HG03457 (cell line): ENCODE measurements at regions not wholly inside any gene's neighbourhood (a gene's known extent, or its start where the extent isn't known, plus 50 kb on each side); places are given as distances from the start of the nearest gene placed in this dataset.
"Not testable (repeated sequence)": the region's sequence is repeated elsewhere in the genome, so short reads cannot be mapped to it uniquely, and the experiment has no call there.

ENCODE experiments used
- ATAC-seq: cut with Tn5 transposase; IDR thresholded peaks from one replicate; pipeline ENCODE4 v1.9.1; 2021; ENCODE audit warnings: moderate number of reproducible peaks; ENCODE audit not compliant: unreplicated experiment

DNA sequence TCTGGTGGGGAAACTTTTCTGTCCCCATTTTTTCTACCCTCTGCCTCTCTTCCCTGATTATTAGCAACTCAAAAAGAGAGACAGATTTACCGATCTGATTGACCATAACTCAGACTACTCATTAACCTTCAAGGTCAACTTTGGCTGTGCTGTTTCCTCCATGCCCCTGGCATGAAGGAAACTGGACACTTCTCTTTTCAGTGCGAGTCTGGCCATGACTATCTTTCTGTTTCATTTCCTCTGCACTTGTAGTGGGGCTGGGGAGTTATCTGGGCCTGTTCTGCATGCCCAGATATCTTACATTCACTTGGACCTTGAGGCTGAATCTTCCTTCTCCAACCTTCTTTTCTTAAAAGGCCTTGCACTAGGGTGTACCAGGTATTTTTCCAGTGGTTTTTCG lies 76.9 kb upstream of the SLCO2A1 start:
- ATAC-seq, result peak; percentile 91

GRCh38 chr3:134105876-134106556 lies 76.3 kb upstream of the SLCO2A1 start:
- no peak for ATAC-seq

DNA sequence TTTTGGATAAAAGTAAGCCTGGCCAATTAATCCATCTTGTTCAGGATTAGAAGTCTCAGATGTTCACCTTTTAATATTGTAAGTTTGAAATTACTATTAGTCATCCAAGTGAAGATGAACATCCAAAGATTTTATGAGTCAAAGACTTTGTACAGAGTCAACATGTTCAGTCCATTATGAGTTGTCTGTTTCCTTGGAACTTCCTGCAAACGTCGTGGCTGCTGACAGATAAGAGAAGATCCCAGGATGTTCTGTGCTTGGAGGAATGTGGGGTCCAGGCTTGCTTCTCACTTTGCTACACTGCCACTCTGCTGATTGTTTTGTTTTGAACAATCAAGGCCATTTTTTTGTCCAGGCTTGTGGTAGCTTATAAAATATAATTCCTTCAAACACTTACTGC lies 74.3 kb upstream of the SLCO2A1 start:
- no peak for ATAC-seq

DNA sequence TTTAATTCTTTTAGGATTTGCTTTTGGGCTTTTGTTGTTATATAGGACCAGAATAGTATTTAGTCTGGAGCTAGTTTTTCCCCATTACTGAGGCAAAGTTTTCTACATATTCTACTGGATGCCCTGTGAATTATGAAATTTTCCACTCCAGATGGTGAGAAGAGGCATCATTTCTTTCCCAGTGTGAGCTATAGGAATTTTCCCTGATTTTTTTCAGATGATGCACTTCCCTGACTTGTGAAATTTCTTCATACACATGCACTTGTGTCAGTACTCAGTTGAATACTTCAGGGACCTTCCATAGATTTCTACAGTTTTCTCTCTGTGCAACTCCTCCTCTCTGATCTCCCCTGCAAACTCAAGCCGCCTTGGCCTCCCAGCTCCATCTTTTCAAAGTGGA lies 73.7 kb upstream of the SLCO2A1 start:
- ATAC-seq, result no peak

GRCh38 chr3:134102976-134103375 lies 73.3 kb upstream of the SLCO2A1 start:
- no peak for ATAC-seq

- ATAC-seq, result not testable (repeated sequence)
Observed at GRCh38 chr3:134096214-134096613, 66.5 kb upstream of the SLCO2A1 start.

DNA sequence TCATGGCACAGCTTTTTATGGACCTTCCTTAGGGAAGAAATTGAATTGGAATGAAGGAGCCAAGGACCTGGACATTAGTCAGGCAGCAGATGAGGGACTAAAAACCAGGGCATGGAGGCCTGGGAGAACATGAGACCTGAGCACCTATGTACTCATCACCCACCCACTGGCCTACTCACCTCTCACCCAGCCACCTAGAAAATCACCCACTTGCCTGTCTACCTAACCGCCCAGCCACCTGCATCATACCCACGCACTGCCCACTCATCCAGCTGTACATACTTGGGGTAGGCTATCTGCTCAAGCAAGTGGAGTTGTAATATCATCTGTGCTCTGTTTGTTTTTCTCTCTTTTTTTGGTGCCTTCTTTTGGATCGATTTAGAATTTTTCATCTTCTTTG lies 65.3 kb upstream of the SLCO2A1 start:
- no peak for ATAC-seq

GRCh38 chr3:134094491-134094890 lies 64.8 kb upstream of the SLCO2A1 start:
- ATAC-seq, result no peak

DNA sequence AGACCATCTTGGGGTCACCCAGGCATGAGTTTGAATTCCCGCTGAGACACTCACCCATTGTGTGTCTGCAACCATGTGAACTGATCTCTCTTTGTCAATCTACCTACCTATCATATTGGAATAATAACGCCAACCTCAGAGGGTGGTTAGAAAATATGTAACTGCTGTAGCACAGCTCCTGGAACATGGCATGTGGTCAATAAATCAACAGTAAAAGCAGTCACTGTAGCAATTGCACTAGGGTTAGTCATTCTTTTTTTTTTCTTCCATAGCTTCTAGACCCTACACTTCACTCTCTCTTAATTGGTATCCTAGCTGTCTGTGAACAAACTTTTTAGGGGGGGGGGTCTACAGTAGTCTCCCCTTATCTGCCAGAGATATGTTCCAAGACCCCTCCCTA lies 64.2 kb upstream of the SLCO2A1 start:
- no peak for ATAC-seq

DNA sequence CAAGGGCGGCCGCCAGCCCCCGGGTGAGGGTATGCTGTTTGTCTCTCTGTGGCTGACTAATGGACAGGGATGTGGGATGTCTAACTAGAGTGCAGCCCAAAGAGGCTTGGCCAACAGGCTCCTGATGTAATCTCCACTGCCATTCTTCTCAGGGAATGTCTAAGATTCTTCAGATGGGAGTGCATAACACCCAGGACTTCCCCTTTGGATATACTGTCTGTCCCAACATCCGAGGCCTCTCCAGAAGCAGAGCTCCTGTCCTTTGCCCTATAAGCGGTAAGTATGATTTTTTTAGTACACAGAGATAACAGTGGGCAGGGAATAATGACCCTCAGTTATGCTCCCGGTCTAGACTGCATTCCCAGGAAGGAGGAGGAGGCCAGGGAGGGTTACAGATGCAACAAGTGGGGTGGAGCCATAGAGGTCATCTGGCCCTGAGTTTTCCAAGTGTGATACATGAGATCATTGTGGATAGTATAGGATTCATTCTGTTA lies 62.5 kb upstream of the SLCO2A1 start:
- ATAC-seq, result no peak

GRCh38 chr3:134090031-134090430 lies 60.3 kb upstream of the SLCO2A1 start:
- no peak for ATAC-seq

DNA sequence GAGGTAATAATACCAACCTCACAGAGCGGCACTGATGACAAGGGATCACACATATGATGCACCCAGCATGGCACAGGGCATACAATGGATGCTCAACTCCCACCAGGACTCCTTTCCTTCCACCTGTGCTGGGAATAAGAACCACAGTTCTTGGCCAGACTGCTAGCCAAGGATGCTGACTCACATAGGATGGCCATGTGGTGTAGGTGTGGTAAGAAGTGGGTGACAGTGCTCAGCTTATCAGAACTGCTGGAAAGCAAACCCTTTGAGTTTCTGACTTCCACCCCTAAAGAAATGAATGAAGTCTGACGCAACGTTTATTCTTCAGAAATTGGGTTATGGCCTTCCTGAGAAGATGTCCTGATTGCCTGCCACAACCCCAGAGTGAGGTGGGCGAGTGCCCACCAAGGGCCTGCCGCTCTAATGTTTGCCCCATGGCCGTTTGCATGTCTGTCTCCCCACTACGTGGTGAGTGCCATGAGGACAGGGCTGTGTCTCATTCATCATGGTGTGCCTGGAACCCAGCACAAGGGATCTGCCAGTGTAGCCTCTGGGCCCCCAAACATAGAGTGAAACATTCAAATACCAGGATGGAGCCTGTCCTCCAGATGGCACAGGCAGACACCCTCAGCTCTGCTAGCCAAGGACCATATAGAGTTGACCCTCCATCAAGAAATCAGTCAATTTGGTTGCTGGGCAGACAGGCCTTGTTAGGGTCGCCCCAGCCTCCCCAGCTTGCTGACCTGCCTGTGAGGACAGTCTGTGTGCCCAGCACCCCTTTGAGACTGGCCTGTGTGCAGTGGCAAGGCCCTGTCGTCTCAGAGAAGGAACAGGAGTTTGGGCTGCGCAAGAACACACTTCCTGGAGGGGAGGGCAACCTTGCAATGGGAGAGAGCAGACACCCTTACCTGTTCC lies 57.6 kb upstream of the SLCO2A1 start:
- no peak for ATAC-seq

GRCh38 chr3:134086616-134087015 lies 56.9 kb upstream of the SLCO2A1 start:
- ATAC-seq, result no peak

DNA sequence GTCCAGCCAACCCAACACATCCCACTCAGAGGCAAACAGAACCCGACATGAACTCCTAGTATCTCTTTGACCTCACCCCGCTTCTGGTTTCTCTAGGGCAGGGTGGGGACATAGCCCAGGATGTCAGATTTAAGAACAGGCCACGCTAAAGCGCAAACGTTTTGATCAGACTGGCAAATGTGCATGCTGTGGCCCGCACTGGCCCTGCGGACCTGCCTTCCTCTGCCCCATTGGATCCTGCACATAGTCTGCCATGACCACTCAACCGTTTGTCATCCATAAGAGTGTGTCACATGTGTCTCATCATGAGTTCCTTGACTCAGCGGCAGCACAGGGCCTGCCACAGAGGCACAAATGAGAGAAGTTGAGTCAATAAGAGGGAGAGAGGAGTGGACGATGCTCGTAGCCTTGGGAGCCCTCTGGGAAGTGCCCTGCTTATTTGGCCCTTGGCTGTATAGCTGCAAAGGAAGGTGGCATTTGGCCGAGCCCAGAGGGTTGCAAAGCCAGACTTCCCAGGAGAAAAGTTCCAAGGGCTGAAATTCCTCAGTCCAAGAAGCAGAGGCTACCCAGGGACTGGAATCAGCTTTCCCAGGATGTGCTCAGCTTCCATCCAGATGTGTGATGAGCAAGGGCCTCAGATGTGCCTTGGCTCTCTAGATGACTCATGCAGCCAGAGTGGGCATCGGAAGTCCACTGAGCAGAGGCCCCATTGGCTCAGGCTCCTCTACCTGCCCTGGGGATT lies 55.5 kb upstream of the SLCO2A1 start:
- ATAC-seq, result no peak

- ATAC-seq, result no peak
Observed at GRCh38 chr3:134084242-134084950, 54.7 kb upstream of the SLCO2A1 start.

- ATAC-seq, result no peak
Observed at GRCh38 chr3:134083626-134084241, 54.0 kb upstream of the SLCO2A1 start.

DNA sequence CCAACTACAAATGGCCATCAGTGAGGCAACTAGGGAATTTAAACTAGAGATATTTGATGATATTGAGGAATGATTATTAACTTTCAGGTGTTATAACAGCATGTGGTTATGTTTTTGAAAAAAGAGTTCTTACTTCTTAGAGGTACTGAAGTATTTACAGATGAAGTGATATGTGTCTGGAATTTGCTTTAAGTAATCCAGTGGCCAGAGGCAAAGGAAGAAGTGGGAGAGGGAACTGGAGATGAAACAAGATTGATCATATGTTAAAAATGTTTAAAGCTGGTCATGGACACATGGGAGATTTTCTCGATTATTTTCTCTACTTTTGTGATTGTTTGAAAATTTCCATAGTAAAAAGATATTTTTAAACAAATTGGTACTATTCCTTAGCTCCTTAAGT lies 53.3 kb upstream of the SLCO2A1 start:
- no peak for ATAC-seq

DNA sequence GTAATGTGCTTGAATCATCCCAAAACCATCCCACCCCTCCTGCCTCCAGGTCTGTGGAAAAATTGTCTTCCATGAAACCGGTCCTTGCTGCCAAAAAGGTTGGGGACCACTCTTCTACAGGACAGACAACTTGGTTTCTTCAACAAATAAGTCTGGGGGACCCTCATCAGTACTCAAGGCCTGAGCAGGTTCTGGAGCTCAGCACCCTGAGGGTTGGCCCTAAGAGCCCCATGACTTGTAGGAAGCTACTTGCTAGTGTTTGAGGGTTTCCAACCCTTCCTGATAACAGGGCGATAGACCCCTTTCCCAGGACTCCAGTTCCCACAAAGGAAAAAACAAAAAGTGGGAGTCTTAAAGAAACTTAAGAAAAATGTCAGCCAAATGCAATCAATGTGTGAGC lies 52.9 kb upstream of the SLCO2A1 start:
- no peak for ATAC-seq

- ATAC-seq, result no peak
Observed at GRCh38 chr3:134081211-134081610, 51.5 kb upstream of the SLCO2A1 start.

GRCh38 chr3:134080761-134081160 lies 51.0 kb upstream of the SLCO2A1 start:
- no peak for ATAC-seq
